NT2/D1 (cell line): ENCODE measurements at regions not wholly inside any gene's neighbourhood (a gene's known extent, or its start where the extent isn't known, plus 50 kb on each side); places are given as distances from the start of the nearest gene placed in this dataset.

Experiments used
- SUZ12 ChIP-seq: IDR thresholded peaks from 2 replicates; pipeline ENCODE4 v1.6.1; 2011; ENCODE audit not compliant: insufficient read length, insufficient read depth; ENCODE audit errors: extremely low read depth
- ZNF274 ChIP-seq: IDR thresholded peaks from 2 replicates; pipeline ENCODE4 v1.6.1; 2011; ENCODE audit warnings: mild to moderate bottlenecking, low read depth, low read length

DNA sequence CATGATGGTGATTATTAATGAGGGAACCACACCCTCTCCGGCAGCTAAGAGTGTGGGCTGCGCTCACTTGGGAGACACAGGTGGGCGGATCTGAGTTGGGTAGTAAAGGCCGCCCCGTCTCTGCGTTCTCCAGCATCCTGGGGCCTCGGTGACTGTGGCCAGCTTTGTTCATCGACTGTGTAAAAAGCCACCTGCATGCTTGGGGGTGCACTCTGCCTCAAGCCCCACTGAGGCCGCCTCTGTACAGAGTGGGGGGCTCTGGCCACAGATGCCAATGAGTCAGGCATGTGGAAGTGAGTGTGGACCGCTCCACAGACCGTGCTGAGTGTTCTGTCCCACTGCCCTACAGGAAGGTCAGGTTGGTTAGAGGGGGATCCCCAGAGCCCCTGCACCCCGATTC, 192.7 kb downstream of the SHANK2 start:
- no peak for TF ChIP-seq ZNF274
- no peak for TF ChIP-seq SUZ12
